Stimulated activated CD4-positive, alpha-beta T cell treated with anti-CD3 and anti-CD28 coated beads, Interleukin-4, amount 100 ng/mL, for 1 hour (primary cell): ENCODE measurements at regions not wholly inside any gene's neighbourhood (a gene's known extent, or its start where the extent isn't known, plus 50 kb on each side); places are given as distances from the start of the nearest gene placed in this dataset.

Source experiments
- DNase-seq: peaks from one replicate; pipeline ENCODE4 v3.0.0-alpha.2; 2020

- no peak for DNase-seq
Observed at GRCh38 chr4:15130441-15130840, 128.2 kb downstream of the CPEB2 start.

GRCh38 chr4:15131551-15131950 is 129.3 kb downstream of the CPEB2 start:
- no peak for DNase-seq

GRCh38 chr4:15132739-15133138 is 130.5 kb downstream of the CPEB2 start:
- DNase-seq: no peak

GRCh38 chr4:15139599-15139998 is 137.3 kb downstream of the CPEB2 start:
- no peak for DNase-seq

GRCh38 chr4:15142201-15142600 is 139.9 kb downstream of the CPEB2 start:
- no peak for DNase-seq

GRCh38 chr4:15143551-15143950 is 141.3 kb downstream of the CPEB2 start:
- DNase-seq: no peak

- no peak for DNase-seq
Observed at GRCh38 chr4:15144249-15144966, 142.1 kb downstream of the CPEB2 start.

GRCh38 chr4:15144967-15145295 is 142.7 kb downstream of the CPEB2 start:
- no peak for DNase-seq

GRCh38 chr4:15145709-15146108 is 143.4 kb downstream of the CPEB2 start:
- DNase-seq: no peak

- no peak for DNase-seq
Observed at GRCh38 chr4:15147714-15148113, 145.4 kb downstream of the CPEB2 start.

- no peak for DNase-seq
Observed at GRCh38 chr4:15148199-15148598, 145.9 kb downstream of the CPEB2 start.

GRCh38 chr4:15148691-15149090 is 146.4 kb downstream of the CPEB2 start:
- no peak for DNase-seq

- no peak for DNase-seq
Observed at GRCh38 chr4:15149234-15149838, 147.1 kb downstream of the CPEB2 start.

- no peak for DNase-seq
Observed at GRCh38 chr4:15149839-15150592, 147.7 kb downstream of the CPEB2 start.

GRCh38 chr4:15150631-15151030 is 148.3 kb downstream of the CPEB2 start:
- no peak for DNase-seq

GRCh38 chr4:15151033-15151432 is 148.8 kb downstream of the CPEB2 start:
- no peak for DNase-seq

- DNase-seq: no peak
Observed at GRCh38 chr4:15153662-15154061, 151.4 kb downstream of the CPEB2 start.

GRCh38 chr4:15158406-15159091 is 156.3 kb downstream of the CPEB2 start:
- DNase-seq: no peak

- no peak for DNase-seq
Observed at GRCh38 chr4:15159477-15160019, 157.3 kb downstream of the CPEB2 start.

GRCh38 chr4:15161439-15161838 is 159.2 kb downstream of the CPEB2 start:
- DNase-seq: no peak

- DNase-seq: no peak
Observed at GRCh38 chr4:15162046-15162445, 159.8 kb downstream of the CPEB2 start.

- no peak for DNase-seq
Observed at GRCh38 chr4:15162465-15163283, 160.4 kb downstream of the CPEB2 start.

- no peak for DNase-seq
Observed at GRCh38 chr4:15163284-15163645, 161.0 kb downstream of the CPEB2 start.
